H1 (cell line): ENCODE measurements at regions not wholly inside any gene's neighbourhood (a gene's known extent, or its start where the extent isn't known, plus 50 kb on each side); places are given as distances from the start of the nearest gene placed in this dataset.

ENCODE experiments used
- BACH1 ChIP-seq: IDR thresholded peaks from 2 replicates; pipeline ENCODE4 v1.6.1; 2012; ENCODE audit warnings: low read length, improper control_type of control experiment
- CHD7 ChIP-seq: fragments of 300-600 bp; sonication (generic); IDR thresholded peaks from 2 replicates; pipeline ENCODE4 v1.7.1; 2012; ENCODE audit warnings: low read length, moderate library complexity, mild to moderate bottlenecking, inconsistent platforms; ENCODE audit not compliant: insufficient replicate concordance
- RBBP5 ChIP-seq: IDR thresholded peaks from 2 replicates; pipeline ENCODE4 v1.7.1; 2012; ENCODE audit warnings: low read depth, mild to moderate bottlenecking, inconsistent platforms, low read length, moderate library complexity, borderline replicate concordance

- TF ChIP-seq CHD7 (no peak), BACH1 (no peak), RBBP5 (no peak)
Observed at GRCh38 chr6:106805771-106806170, 168.8 kb downstream of the CD24 start (continued).
